NCI-H748 (cell line): ENCODE measurements at regions not wholly inside any gene's neighbourhood (a gene's known extent, or its start where the extent isn't known, plus 50 kb on each side); places are given as distances from the start of the nearest gene placed in this dataset.

Experiments
- DNase-seq: peaks from one replicate; lab custom pipeline; 2025; ENCODE audit not compliant: unreplicated experiment; lab: John Stamatoyannopoulos, UW

DNA sequence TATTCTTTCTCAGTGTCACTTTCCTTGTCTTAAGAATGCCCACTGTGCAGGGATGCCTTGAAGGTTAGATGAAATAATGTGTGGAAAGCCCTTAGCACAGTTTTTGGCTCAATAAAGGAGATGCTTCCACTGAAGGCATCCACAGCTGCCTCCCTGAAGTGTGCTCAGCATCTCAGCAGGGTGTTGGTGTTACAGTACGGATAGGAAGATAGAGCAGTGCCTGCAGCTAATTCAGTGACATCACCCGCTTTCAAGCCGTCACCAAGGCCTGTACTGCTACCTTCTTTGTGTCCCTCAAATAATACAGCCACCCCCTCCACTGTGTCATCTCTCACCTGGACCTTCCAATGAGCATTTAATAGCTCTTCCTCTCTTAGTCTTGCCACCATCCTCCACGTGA is 59.0 kb downstream of the NDUFS5 start:
- no peak for DNase-seq

DNA sequence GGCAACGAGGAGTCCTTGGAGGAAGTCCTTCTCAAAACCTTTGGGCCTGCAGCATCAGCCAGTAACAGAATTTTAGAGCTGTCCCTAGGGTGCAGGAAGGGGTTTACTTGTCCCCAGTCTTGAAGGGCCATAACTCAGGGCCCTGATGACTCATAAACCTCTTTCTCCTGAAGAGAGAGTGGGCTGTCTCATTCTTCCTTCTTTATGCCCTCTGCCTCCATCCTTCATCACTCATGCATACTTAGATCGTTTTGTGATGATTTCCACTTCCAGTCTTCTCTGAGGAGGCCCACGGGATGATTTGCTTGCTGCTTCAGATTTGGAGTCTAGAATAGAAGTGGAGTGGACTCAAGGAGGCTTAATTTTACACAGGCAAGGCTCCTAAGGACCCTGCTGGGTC is 60.2 kb downstream of the NDUFS5 start:
- no peak for DNase-seq

DNA sequence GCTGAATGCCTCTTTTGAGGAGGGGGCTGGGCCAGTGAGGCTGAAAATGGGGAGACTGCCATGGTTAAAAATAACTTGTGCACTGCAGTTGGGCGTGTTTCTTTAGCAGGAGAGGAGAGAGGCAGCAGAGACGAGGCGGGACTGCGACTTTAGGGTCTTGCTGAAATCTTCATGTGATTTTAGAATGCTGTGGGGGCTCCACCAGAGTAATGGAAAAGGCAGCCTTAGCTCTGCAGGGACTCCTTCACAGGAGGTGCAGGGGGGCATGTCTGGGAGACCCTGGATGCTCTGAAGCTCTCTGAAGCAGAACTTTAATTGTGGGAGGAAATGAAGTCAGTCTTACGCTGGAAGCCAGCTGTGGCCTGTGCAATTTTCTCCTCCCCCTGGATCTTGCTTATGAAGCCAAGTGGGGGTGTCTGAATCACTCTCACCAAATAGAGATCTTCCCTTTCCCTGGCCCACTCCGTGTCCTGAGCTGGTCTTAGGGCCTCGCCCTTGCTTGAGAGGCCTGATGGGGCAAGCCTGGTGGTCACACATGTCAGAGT is 60.8 kb downstream of the NDUFS5 start:
- DNase-seq, result no peak

DNA sequence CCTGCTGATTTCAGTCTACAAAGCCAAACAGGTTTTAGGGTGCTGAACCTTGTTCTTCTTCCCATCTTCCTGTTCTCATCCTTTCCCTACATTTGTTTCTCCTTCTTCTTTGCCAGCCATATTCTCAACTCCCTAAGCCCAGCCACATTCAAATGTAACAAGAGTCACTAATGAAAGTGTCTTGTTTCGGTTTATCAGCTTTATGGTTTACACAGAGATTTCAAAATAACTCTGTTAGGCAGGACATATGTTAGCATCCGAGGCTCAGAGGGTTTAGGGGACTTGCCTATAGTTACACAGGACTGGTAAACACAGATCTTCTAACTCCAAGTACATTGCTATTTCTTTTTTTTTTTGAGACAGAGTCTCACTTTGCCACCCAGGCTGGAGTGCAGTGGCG is 61.3 kb downstream of the NDUFS5 start:
- no peak for DNase-seq

DNA sequence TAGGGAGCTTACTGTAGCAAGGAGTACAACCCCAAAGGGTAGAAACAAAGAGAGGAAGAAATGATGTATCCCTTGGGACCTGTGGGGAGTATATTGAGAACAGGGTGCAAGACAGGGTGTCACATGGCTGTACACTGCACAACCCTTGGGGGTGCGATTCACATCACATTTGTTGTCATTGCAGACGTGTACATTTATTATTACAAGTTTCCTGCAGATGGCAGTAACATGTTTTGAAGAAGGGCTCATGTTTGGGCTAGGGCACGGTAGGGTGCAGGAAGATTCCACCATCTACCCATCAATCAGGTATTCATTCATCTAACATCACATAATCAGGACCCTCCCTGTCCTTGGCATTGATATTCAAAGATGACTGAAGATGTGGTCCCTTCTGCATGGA is 62.5 kb downstream of the NDUFS5 start:
- no peak for DNase-seq

DNA sequence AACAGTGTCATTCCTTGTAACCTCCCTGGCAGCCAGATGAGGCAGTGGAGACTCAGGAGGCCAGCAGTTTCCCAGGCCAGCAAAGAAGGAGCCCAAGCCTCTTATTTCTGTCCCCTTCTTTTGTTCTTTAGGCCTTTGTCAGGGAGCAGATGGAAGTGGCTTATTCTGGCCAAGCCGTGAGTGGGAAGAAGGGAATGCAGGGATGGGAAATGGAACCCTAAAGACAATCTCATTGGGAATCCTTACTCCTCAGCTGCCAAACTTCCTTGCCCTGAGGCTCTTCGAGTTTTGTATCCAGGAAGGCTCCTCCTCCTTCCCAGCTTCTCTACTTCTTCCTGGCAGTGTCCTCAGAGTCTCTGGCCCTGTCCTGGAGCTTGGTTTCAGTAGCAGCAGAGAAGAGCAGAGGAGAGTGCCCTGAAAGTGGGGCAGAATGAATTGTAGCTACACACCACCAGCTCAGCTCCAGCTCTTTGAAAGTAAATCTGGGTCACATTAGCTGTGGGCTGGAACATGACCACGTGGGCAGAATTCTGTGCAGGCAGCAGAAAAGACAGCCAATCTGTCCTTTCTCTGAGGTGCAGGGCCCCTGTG is 63.9 kb downstream of the NDUFS5 start:
- no peak for DNase-seq

DNA sequence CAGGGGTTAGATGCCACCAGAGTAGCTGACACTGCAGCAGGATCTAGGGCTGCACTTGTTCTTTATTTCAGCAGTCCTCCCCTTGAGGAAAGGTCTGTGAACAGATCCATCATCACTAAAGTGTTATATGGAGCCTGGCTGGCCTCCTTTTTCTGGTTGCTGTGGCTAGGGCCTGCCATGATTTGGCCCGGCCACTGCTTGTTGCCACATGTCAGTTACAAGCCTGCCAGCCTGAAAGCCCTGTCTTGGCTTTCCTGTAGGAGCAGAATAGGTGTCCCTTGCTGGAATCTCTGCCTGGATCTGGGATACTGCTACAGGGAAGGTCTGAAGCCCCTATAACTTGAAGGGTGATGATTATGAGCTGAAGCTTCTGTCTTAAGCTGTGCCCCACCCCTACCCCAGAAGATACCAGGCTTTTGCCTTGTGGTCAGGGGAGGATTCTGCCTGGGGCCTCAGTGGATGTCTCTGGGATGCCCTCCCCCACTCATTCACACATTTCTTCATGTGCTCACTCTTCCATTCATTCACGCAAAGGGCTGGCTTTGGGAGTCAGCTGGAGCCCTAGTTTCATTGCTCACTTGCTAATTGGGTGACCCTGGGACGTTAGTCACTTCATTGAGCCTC is 64.7 kb downstream of the NDUFS5 start:
- no peak for DNase-seq

DNA sequence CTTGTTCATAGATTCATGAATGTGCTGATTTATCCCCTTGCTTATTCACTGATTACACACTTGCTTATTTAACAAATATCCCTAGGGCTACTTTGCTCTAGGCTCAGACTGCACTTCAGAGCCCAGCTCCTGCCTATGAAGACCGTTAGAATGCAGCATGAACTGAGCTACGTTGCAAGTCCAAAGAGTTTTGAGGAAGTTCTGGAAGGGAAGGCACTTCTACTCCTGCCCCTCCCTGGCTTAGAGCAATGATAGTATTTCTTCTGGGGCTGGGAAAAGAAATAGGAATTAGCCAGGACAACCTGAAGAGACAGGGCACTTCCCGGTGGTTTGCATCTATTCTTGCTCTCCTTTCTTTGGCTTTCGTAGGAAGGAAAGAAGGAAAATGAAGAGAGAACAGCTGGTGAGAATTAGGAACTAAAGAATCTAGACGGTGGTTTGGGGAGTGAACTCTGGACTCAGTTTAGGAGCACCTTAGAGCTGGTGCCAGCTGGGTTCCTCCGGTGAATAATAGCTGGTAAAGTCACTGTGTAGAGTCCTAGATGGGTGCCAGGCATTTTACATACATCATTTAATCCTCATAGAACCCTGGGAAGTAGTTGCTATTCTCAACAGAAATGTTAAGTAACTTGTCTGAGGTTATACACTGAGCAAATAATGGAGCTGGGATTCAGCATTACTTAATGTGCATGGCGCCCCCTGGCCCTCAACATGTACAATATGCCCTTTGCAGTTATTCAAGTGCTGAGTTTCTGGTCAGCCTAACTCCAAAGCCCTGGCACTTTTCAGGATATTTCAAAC is 65.9 kb downstream of the NDUFS5 start:
- peak; percentile 65 for DNase-seq

DNA sequence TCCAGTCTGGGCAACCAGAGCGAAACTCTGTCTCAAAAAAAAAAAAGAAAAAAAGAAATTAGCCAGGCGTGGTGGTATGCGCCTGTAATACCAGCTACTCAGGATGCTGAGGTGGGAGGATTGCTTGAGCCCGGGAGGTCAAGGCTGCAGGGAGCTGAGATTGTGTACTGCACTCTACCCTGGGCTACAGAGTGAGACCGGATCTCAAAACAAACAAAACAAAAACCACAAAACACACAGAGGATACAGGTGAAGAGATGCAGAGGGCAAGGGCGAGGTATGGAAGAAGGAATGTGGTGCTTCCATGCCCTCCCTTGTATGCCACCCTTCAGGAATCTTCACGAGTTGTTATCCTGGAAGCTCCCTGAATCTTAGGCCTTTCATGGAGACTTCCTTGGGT is 68.5 kb downstream of the NDUFS5 start:
- DNase-seq, result no peak

DNA sequence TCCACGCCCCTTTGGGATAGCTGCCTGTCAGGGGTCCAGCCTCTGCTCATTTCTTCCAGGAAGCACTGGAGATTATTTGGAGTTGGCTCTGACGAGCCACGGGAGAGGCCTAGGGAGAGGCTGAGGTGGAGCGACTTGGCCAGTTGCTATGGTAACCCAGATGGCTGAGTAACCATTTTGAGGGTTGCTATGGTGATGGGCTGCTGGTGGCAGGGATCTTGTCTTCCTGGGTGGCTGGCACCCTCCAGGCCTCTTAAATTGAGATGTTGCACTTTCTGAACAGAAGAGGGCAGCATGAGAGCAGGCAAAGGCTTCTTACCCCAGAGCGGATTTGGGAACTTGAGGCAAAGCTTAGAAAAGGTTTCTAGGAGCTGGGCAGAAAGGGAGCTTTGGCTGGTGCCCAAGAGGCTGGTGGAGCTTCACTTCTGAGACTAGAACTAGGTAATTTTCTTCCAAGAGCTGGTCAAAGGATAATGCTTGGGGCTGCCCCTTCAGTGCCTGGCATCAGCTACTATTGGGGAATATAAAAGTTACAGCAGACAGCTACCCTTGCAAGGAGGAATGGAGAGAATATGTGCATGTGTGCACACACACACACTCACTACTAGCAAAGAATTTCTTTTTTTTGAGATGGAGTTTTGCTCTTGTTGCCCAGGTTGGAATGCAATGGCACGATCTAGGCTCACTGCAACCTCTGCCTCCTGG is 72.5 kb downstream of the NDUFS5 start:
- peak; percentile 86 for DNase-seq

DNA sequence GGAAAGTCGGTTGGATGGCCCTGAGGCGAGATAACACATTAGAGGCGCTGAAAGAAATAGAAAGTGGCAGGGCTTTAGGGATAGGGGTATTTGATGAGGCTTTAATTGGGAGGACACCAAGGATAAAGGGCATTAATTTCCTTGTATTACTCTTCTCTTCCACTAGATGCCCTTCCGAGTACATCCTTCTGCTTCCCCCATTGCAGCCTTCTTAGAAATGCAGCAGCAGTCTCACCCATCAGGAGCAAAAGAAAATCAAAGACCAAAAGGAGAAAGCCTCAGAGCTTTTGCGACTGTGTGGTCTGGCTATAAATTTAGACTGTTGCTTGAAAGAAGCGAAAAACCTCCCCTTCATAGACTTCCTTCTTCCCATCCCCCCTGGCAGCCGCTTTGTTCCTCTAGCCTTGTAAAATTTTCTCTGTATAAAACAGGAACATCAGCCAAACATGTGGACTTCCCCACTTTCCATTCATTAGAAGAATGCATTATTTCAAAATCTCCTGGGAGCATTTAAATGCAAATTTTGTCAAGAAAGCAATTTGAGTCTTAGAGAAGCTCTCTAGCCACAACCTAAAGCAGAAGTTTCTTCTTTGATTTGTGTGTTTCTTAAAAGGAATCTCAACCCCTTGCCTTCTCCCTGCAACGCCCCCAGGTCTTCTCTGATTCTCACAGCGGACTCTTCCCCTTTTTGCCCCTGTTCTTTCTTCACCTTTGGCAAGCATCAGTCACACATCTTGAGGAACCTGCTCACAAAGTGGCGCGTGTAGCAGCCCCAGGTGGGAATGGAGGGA is 76.6 kb downstream of the NDUFS5 start:
- peak; percentile 66 for DNase-seq

DNA sequence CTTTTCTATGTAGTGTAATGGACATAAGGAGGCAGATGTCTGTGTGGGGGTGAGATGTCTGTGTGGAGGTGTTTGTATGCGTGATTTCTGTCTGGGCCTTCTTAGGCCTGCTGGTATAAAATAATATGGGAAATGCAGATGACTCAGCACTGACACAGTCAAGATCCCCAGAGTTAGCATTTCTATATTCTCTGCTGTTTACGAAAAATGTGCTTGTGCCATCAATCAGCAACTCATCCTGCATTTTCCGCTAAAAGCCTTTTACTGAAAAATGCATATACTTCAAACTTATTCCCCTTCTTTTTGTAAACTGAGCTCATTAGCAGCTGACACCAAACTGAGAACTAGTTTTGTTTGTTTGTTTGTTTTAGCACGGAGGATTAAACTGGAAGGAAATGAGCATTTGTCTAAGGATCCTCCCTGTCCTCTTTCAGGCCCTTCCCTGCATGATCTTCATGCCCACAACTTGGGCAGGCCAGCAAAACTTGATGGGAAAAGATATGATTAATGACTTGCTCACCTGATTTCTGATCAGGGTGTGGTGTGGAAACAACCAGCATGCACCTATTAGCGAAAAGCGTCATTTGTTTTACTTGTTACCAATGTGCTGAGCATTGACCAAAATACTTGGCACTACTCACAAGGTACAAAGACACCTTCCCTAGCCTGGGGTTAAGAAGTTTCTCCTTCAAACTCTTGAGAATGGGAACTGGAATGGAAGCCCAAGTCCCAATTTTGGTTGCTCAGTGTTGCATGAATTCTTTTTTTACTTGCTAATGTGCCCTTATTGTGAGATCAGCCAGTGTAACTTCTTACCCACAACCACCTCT is 77.4 kb downstream of the NDUFS5 start:
- no peak for DNase-seq

DNA sequence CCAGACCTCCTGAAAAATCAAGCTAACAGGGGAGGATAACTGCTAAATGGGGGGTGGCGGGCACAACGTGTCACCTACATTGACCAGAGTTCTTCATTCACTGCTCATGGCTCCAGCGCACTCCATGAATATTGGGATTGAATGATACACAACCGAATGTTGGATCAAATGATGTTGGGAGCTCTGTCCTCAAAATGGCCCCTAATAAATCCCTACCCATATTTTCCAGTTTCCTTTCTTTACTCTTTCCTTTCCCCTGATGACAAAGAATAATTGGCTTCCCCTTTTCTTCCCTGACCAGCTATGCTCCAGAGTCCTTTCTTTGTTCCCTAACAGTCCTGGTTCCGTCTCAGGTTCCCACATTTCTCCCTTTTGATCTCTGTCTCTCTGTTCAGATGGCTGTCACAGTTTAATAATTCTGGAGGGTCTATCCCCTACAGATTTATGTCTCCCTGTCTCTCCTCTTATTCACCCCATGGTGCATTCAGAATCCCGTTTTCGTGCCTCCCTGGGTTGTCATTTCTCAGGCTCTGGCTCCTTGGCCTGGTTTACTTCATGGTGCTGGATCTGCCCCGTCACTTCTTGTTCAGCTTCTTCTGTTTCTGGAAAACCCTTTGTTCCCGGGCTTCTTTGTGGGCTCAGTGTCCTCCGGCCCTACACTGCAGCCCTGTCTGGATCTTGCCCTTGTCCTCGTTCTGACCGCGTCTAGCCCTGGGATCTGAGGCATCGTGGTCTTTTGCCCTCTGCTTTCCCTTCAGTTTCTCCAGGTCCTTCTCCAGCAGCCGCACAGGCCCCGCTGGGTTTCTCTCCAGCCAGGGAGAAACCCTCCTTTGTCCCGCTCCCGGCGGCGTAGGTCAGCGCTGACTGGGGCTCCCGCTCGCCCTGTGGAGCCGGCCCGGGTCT is 78.3 kb downstream of the NDUFS5 start:
- peak; percentile 39 for DNase-seq

DNA sequence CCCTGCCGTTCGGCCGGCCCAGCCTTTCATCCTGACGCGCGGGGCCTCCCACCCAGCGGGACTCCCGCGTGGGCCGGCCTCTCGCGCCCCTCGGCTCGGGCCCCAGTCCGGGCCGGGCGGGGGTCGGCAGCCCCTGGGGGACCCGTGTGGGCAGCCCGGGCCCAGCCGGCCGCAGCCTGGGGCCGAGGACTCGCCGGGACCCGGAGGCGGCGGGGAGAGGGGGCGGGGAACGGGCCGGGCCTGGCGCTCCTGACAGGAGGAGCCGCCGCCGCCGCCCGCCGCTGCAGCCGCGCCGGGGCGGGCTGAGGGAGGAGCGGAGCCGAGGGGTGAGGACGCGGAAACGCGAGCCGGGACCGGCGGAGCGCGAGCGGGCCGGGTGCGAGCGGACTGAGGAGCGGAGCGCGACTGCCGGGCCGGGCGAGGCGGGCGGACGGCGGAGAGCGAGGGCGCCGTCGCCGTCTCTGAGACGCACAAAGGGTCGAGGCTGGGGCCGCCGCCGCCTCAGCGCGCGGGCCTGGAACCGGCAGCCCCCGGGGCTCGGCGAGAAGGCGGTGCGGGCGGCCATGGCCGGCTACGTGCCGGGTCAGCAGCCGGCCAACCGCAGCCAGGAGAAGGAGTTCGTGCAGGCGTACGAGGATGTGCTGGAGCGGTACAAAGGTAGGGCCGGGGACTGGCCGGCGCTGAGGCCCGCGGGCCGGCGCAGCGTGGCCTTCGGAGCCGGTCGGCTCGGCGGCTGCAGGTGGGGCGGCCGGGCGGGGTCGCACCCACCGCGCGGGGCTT is 79.1 kb downstream of the NDUFS5 start:
- DNase-seq, result peak; percentile 62

DNA sequence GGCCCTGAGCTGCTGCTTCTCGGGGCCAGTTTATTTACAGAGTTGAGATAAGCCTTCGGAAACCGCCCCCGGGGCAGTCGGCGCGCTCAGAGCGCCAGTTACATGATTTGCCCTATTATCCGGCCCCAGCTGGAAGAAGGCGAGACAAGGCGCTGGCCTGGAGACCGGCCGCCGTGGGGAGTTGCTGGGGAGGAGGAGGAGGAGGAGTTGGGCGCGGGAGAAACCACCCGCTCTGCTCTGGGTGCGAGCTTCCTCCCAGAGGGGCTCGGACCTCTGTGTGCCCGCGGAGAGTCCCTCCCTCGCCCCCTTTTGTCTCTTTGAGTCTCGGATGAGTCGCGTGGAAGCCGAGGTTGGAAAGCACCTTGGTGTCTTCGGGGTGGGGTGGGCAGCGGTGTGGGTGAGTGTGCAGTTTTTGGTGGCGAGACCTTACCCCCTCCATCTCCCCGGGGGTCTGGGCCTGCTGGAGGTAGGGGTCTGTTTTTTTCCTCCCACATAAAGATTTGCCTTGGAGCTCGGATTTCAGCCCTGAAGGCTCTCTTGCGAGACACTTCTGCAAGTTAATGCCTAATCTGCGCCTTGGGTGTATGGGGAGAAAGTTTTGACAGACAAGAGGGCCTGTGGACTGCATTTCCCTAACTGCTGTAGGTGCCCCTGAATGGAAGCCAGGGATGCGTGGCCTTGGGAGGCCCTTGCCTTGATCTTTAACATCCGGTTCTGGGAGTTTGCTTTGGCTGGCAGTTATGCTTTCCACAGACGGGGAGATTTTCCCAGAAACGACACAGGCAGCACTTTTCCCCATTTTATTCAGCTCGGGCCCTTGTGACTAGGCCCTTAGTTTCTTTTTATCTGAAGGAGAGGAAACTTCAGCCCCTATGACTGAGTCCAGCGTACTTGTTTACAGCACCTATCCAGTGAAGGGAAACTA is 80.0 kb downstream of the NDUFS5 start:
- DNase-seq, result peak; percentile 58

DNA sequence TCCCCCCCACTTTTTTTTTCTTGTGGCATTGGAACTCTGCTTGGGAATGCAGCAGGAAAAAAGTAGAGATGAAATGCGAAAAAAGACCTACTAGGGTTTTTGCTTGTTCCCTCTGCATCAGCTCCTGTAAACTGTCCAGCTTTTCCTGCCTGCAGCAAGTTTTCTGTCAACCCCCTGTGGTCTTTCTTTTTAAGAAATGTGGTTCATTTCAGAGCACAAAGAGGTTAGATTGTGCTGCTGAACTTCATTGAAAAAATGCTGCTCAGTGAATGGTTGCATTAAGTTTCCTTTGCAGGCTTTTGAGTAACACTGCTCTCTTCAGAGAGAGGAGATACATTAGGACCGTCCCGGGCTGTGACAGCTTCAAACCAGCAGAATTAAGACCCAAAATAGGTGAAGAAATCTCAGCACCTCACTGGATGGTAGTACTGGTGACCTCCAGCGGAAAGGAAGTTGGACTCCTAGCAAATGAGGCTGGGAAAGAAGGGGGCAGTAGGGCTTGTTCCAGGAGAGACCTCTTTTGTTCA is 80.7 kb downstream of the NDUFS5 start:
- no peak for DNase-seq
